ENCODE measurements at regions not wholly inside any gene's neighbourhood (a gene's known extent, or its start where the extent isn't known, plus 50 kb on each side); places are given as distances from the start of the nearest gene placed in this dataset.

GRCh38 chr2:16240402-16240801, 300.1 kb downstream of the MYCN start:
- Histone ChIP-seq H3F3A (ENCODE audit: insufficient read depth) (no peaks in the 10 kb centered on the region), H3K9me3 (ENCODE audit: insufficient read depth, low read length) (no peaks in the 10 kb centered on the region), H3K4me3 (ENCODE audit: insufficient read depth, low read length, poor library complexity, severe bottlenecking) (no peak overlapping the region), H3K27me3 (ENCODE audit: low read length) (no peaks in the 10 kb centered on the region), H3K9ac (ENCODE audit: low read length) (no peak overlapping the region), H3K9me2 (replicated peaks; ENCODE audit: insufficient read depth, low read length) (no peaks in the 10 kb centered on the region), H3K36me3 (ENCODE audit: low read length) (no peaks in the 10 kb centered on the region), H4K20me1 (ENCODE audit: low read depth, low read length) (no peaks in the 10 kb centered on the region), H3K79me2 (ENCODE audit: insufficient read depth, low read length) (no peaks in the 10 kb centered on the region), H3K27ac (ENCODE audit: low read depth, low read length) (no peak overlapping the region), H2AFZ (ENCODE audit: low read depth, low read length, severe bottlenecking) (no peak overlapping the region), H3K4me2 (ENCODE audit: low read depth, low read length, poor library complexity, severe bottlenecking) (no peak overlapping the region)
- TF ChIP-seq CTCF (IDR thresholded peaks at IDR 0.05; ENCODE audit: insufficient read depth, low read length, poor library complexity, severe bottlenecking) (no peak), EZH2phosphoT487 (conservative IDR thresholded peaks at IDR 0.05; ENCODE audit: low read length) (no peak)

- Histone ChIP-seq H3K9me2 (replicated peaks; ENCODE audit: insufficient read depth, low read length) (no peaks in the 10 kb centered on the region), H3F3A (ENCODE audit: insufficient read depth) (no peaks in the 10 kb centered on the region), H4K20me1 (ENCODE audit: low read depth, low read length) (no peaks in the 10 kb centered on the region), H3K79me2 (ENCODE audit: insufficient read depth, low read length) (no peaks in the 10 kb centered on the region), H3K9me3 (ENCODE audit: insufficient read depth, low read length) (no peaks in the 10 kb centered on the region), H3K4me3 (ENCODE audit: insufficient read depth, low read length, poor library complexity, severe bottlenecking) (no peak overlapping the region), H2AFZ (ENCODE audit: low read depth, low read length, severe bottlenecking) (no peak overlapping the region), H3K27ac (ENCODE audit: low read depth, low read length) (no peak overlapping the region), H3K27me3 (ENCODE audit: low read length) (no peaks in the 10 kb centered on the region), H3K4me2 (ENCODE audit: low read depth, low read length, poor library complexity, severe bottlenecking) (no peak overlapping the region), H3K9ac (ENCODE audit: low read length) (no peak overlapping the region), H3K36me3 (ENCODE audit: low read length) (no peaks in the 10 kb centered on the region)
- TF ChIP-seq CTCF (IDR thresholded peaks at IDR 0.05; ENCODE audit: insufficient read depth, low read length, poor library complexity, severe bottlenecking) (no peak), EZH2phosphoT487 (conservative IDR thresholded peaks at IDR 0.05; ENCODE audit: low read length) (no peak)
These were observed 299.0 kb downstream of the MYCN start for GRCh38 chr2:16239296-16239850.

- H3K9me3 ChIP-seq (ENCODE audit: insufficient read depth, low read length): no peaks in the 10 kb centered on the region
- TF ChIP-seq CTCF (IDR thresholded peaks at IDR 0.05; ENCODE audit: insufficient read depth, low read length, poor library complexity, severe bottlenecking) (no peak), EZH2phosphoT487 (conservative IDR thresholded peaks at IDR 0.05; ENCODE audit: low read length) (no peak)
These were observed 298.4 kb downstream of the MYCN start for GRCh38 chr2:16238786-16239185.

More at GRCh38 chr2:16238786-16239185, 298.4 kb downstream of the MYCN start:
- no peaks in the 10 kb centered on the region for H3K27me3 ChIP-seq (ENCODE audit: low read length)
- H3K9me2 ChIP-seq (replicated peaks; ENCODE audit: insufficient read depth, low read length): no peaks in the 10 kb centered on the region
- no peaks in the 10 kb centered on the region for H3K79me2 ChIP-seq (ENCODE audit: insufficient read depth, low read length)
- no peaks in the 10 kb centered on the region for H3K36me3 ChIP-seq (ENCODE audit: low read length)
- no peaks in the 10 kb centered on the region for H4K20me1 ChIP-seq (ENCODE audit: low read depth, low read length)
- no peak overlapping the region for H3K9ac ChIP-seq (ENCODE audit: low read length)
- H3K27ac ChIP-seq (ENCODE audit: low read depth, low read length): no peak overlapping the region
- H3K4me2 ChIP-seq (ENCODE audit: low read depth, low read length, poor library complexity, severe bottlenecking): no peak overlapping the region
- H3F3A ChIP-seq (ENCODE audit: insufficient read depth): no peaks in the 10 kb centered on the region
- H2AFZ ChIP-seq (ENCODE audit: low read depth, low read length, severe bottlenecking): no peak overlapping the region
- H3K4me3 ChIP-seq (ENCODE audit: insufficient read depth, low read length, poor library complexity, severe bottlenecking): no peak overlapping the region
